GM21576 (cell line): ENCODE measurements at regions not wholly inside any gene's neighbourhood (a gene's known extent, or its start where the extent isn't known, plus 50 kb on each side); places are given as distances from the start of the nearest gene placed in this dataset.
"Not testable (repeated sequence)": the region's sequence is repeated elsewhere in the genome, so short reads cannot be mapped to it uniquely, and the experiment has no call there.

Experiments
- ATAC-seq: cut with Tn5 transposase; IDR thresholded peaks from one replicate; pipeline ENCODE4 v1.9.1; 2021; ENCODE audit warnings: mild to moderate bottlenecking, moderate library complexity; ENCODE audit not compliant: unreplicated experiment

GRCh38 chr3:190193210-190193609 is 72.5 kb upstream of the P3H2 start:
- ATAC-seq = no peak

GRCh38 chr3:190192739-190193138 is 72.0 kb upstream of the P3H2 start:
- no peak for ATAC-seq

- ATAC-seq = no peak
Observed at GRCh38 chr3:190192087-190192486, 71.4 kb upstream of the P3H2 start.

- no peak for ATAC-seq
Observed at GRCh38 chr3:190188197-190188596, 67.5 kb upstream of the P3H2 start.

GRCh38 chr3:190183121-190183520 is 62.4 kb upstream of the P3H2 start:
- no peak for ATAC-seq

GRCh38 chr3:190182418-190183043 is 61.8 kb upstream of the P3H2 start:
- ATAC-seq = no peak

GRCh38 chr3:190180268-190180667 is 59.6 kb upstream of the P3H2 start:
- ATAC-seq = no peak

- no peak for ATAC-seq
Observed at GRCh38 chr3:190178779-190179178, 58.1 kb upstream of the P3H2 start.

- ATAC-seq = not testable (repeated sequence)
Observed at GRCh38 chr3:190176933-190177525, 56.3 kb upstream of the P3H2 start.

- ATAC-seq = not testable (repeated sequence)
Observed at GRCh38 chr3:190176106-190176505, 55.4 kb upstream of the P3H2 start.

- no peak for ATAC-seq
Observed at GRCh38 chr3:190175490-190175889, 54.8 kb upstream of the P3H2 start.

- no peak for ATAC-seq
Observed at GRCh38 chr3:190174471-190174870, 53.8 kb upstream of the P3H2 start.

GRCh38 chr3:190173426-190173825 is 52.7 kb upstream of the P3H2 start:
- no peak for ATAC-seq

- no peak for ATAC-seq
Observed at GRCh38 chr3:190172751-190173150, 52.1 kb upstream of the P3H2 start.
